GM03348 (cell line): ENCODE measurements at regions not wholly inside any gene's neighbourhood (a gene's known extent, or its start where the extent isn't known, plus 50 kb on each side); places are given as distances from the start of the nearest gene placed in this dataset.

Experiments used
- DNase-seq: peaks from one replicate; pipeline ENCODE4 v3.0.0; 2012; ENCODE audit warnings: low spot score

DNA sequence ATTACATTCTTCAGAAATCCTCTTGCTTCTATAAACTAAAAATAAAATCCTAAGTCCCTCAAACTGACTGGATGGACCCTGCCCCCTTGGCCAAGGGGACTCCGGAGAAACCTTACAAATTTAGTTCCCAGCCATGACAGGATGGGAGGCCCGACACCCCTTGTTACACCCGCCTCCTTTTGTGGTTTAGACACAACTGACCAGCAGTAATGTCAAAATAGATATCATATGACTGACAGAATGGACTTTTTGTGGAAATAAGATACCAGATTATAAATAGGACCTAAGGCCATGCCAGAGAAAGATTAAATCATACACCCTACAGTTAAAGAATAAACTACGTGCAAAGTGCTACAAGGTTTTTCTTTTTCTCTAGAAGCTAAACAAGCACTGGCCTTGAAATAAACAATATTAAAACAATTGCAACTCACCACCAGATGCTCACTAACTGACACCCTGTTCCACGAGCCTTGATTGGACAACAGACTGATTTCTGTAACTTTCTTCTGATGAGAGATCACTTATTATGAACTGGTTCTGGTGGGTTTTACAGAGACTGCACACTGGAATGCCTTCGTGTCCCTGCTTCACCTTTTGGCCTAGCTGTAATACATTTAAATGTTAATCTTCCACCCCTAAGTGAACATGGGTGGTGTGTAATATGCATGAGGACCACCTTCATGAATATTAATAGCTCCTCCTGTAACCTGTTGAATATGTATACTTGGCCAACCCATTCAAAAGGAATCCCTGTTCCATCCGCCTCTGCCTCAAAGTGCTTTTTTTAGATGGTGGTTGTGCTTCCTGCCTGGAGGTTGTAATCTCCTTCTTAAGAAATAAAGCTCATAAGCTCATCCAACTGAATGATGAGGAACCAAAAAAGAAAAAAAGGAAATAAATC is 99.6 kb downstream of the ODF2L start:
- DNase-seq, result no peak

- no peak for DNase-seq
These were observed 106.4 kb downstream of the ODF2L start for GRCh38 chr1:86289746-86290145.

DNA sequence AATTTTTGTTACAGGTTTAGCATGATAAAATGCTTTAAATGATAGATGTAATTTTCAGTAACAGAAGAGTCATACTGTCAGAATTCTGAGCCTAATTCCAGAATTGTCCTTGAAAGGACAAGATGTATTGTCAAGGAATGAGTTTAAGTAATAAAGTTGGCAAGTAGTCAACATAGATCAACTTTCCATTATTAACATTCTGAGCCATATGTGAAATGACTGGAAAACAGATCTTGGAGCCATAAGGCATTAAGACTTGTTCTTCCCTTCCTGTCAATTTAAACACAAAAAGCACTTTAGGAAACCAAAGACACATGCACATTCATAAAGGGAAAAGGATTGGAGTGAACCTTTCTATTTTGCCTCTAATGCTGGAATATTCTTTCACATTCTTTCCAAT is 107.0 kb downstream of the ODF2L start:
- no peak for DNase-seq

GRCh38 chr1:86288586-86289147 is 107.5 kb downstream of the ODF2L start:
- DNase-seq, result no peak

DNA sequence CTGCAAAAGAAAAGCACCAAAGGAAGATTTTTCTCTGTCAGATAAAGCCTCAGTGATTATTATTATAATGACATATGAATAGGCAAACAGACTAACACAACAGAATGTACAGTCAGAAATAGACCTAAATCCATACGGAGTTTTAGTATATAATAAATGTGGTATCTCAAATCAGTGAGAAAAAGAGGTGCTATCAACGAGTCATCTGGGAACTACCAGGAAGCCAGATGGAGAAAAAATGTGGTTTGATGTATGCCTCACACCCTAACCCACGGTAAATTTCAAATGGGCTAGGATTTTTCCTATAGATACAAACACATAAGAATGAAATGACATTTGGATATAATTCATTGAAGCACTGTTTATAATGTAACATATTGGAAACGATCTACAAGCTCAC is 110.3 kb downstream of the ODF2L start:
- no peak for DNase-seq

DNA sequence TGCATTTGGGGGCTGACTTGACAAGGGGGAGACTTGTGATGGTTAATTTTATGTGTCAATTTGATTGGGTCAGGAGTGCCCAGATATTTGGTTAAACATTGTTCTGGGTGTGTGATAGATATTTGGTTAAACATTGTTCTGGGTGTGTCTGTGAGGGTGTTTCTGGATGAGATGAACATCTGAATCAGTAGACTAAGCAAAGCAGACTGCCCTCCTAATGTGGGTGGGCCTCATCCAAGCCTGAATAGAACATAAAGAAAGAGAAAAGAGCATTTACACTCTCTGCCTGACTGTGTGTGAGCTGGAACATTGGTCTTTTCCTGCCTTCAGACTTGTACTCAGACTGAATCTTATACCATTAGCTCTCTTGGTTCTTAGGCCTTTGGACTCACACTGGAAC is 113.5 kb downstream of the ODF2L start:
- no peak for DNase-seq

DNA sequence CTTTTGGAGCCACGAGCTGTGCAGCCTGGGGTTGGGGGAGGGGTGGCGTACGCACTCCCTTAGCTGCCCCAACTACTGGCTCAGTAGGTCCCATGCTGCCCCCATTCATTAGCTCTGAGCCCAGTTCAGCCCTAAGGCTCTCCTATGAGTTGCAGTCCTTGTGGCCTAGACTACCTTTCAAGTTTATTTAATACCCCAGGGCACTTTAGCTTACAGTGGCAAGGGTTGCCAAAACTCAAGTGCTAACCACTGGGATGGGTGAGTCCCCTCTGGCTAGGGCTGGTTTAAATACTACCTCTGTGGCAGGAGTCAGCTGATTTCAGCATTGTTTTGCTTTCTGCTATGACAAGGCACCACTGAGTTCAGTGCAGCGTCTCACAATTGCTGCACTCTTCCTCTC is 118.2 kb downstream of the ODF2L start:
- DNase-seq, result no peak

- no peak for DNase-seq
These were observed 116.5 kb upstream of the COL24A1 start for GRCh38 chr1:86273066-86273465.

GRCh38 chr1:86272083-86272482 is 115.5 kb upstream of the COL24A1 start:
- DNase-seq, result no peak

DNA sequence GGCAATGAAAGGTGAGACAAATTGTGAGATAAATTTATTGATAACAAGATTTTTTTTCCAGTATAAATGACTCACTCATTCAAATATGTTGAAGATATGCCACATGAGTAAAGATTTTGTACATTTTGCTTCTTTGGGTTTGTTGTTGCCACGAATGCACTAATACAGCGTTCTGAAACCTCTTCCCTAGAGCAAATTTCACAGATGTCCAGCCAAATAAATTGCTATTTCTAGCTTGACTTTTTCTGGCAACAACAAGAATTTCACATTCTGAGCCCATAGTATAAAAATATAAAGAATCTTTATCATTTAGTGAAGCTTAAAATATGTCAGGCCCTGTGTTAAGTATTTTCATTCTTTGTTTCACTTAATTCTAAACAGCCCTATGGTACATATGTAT is 114.5 kb upstream of the COL24A1 start:
- DNase-seq, result no peak

GRCh38 chr1:86263101-86263500 is 106.5 kb upstream of the COL24A1 start:
- no peak for DNase-seq

DNA sequence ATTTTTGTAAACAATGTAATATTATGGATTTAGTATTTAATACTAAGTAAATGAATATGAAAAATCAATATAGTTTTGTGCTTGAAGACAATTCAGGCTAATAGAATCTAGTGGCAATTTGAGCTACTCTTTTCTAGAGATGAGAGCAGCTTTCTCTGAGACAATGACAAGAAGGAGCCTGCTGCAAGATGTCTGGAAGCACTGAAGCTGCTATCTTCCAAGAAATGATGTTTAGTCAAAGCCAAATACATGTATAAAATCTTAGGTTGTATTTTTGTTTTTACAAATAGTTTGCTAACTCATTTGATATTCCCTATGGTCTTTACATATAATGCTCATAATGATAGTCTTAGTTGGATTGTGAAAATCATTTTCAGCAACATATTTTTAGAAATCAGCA is 103.9 kb upstream of the COL24A1 start:
- no peak for DNase-seq

- no peak for DNase-seq
These were observed 102.8 kb upstream of the COL24A1 start for GRCh38 chr1:86259390-86259789.

- no peak for DNase-seq
These were observed 101.5 kb upstream of the COL24A1 start for GRCh38 chr1:86258101-86258500.

GRCh38 chr1:86247597-86248279 is 91.2 kb upstream of the COL24A1 start:
- peak; percentile 52 for DNase-seq

- DNase-seq, result no peak
These were observed 89.1 kb upstream of the COL24A1 start for GRCh38 chr1:86245566-86246190.

DNA sequence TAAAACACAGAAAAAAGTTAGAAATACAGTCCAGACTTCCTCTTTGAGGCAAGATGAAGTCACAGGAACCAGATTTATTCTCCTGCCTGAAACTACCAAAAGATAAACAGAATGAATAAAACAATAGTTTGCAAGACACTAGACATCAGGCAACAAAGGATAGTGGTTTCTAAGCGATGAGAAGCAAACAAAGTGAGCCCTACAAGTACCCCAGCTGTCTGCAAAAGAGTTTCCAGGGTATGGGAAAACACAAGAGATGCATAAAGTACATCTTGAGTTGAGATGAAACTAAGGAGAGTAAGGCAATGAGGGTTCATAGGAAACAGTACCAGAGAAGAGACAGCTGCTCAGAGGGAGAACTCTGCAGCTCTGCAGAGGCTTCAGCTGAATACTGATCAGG is 83.3 kb upstream of the COL24A1 start:
- no peak for DNase-seq

- no peak for DNase-seq
These were observed 82.9 kb upstream of the COL24A1 start for GRCh38 chr1:86239490-86239889.

GRCh38 chr1:86238226-86238625 is 81.7 kb upstream of the COL24A1 start:
- no peak for DNase-seq

DNA sequence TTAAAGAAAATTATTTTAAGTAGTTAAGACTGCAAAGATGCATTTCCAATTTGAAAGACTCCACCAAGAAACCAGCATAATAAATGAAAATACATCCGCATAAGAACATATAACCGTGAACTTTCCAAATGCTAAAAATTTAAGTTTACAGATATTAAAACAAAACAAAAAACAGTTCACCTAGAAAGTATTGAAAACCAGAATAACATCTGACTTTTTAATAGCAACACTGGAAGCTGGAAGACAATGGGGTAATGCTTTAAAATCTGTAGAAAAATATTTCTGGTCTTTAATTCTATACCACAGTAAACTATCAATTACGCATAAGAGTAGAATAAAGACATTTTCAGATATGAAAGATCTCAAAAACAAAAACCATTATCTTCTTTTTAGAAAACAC is 79.3 kb upstream of the COL24A1 start:
- no peak for DNase-seq

- no peak for DNase-seq
These were observed 76.8 kb upstream of the COL24A1 start for GRCh38 chr1:86233403-86233802.

DNA sequence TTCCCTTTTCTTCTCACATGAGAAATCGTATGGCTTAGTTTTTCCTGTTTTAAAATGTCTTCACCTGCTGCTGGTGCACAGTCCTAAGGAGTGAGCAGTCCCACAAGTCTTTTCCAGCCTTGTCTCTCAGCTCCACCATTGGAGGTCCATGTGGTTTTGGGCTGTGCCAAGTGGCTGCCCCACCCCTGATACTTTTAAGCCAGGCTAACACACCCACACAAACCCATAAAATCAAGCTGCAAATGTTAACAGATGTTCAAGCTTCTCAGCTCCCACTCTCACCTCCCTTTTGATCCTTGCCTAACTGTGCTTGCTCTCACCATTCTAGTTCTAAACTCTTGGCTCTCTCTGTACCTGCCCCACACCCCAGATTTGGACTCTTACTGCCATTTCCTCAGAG is 74.5 kb upstream of the COL24A1 start:
- DNase-seq, result peak; percentile 13
